ENCODE measurements at regions not wholly inside any gene's neighbourhood (a gene's known extent, or its start where the extent isn't known, plus 50 kb on each side); places are given as distances from the start of the nearest gene placed in this dataset.

DNA sequence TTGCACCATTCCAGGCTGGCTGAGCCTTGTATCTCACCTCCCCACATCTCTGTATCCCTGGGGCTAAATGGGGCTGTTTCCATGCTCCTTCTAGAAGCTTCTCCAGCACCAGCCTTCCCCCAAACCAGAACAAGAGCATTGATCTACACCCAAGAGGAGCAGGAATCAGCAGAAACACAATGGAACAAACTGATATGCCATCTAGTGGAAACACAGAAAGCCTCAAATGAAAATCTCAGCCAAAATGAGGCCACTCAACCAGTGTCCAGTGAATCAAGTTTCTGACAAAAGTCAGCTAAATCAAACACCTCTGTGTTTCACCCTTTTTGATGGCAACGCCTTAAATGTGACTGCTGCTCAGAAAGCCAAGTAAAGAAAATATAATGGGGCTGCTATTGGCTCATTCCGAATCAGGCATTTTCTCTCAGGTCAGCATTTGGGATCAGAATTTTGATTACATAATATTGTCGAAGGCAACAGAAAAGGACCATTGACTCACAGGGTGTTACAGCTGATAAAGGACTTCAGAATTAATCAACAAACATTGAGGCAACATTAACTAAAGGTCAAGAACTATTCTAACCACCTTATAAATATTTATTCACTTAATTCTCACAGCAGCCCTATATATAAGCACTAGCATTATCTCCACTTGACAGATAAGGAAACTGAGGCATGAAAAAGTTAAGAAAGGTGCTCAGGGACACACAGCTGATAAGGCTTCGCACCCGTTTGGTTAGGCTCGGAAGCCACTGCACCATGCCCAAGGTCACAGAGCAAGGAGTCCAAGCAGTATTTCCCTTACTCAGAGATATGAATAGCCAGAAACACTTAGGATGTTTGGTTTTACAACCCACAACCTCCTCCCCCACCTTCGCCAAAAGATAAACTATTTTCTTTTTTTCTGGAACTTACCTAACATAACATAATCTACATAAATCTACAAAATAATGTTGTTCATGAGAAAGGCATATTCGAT lies 85.8 kb upstream of the KCNJ15 start:
- Mint-ChIP-seq H3K4me1 (no peaks in the 10 kb centered on the region), H3K36me3 (ENCODE audit: low read depth) (no peaks in the 10 kb centered on the region), H3K9me3 (no peaks in the 10 kb centered on the region), H3K27me3 (no peaks in the 10 kb centered on the region), H3K4me3 (no peak overlapping the region), H3K27ac (no peak overlapping the region)
- CTCF ChIA-PET, result interaction anchor here (1.2 kb wide), 1 partner anchor 15 kb away, joined by 3 read pairs; no protein-coding TSS in a partner anchor
- no peak for DNase-seq
- TF ChIP-seq, protein P1, sequence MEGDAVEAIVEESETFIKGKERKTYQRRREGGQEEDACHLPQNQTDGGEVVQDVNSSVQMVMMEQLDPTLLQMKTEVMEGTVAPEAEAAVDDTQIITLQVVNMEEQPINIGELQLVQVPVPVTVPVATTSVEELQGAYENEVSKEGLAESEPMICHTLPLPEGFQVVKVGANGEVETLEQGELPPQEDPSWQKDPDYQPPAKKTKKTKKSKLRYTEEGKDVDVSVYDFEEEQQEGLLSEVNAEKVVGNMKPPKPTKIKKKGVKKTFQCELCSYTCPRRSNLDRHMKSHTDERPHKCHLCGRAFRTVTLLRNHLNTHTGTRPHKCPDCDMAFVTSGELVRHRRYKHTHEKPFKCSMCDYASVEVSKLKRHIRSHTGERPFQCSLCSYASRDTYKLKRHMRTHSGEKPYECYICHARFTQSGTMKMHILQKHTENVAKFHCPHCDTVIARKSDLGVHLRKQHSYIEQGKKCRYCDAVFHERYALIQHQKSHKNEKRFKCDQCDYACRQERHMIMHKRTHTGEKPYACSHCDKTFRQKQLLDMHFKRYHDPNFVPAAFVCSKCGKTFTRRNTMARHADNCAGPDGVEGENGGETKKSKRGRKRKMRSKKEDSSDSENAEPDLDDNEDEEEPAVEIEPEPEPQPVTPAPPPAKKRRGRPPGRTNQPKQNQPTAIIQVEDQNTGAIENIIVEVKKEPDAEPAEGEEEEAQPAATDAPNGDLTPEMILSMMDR (IDR thresholded peaks at IDR 0.05), result no peak
- no peak for ATAC-seq (ENCODE audit: low read depth)
- POLR2A ChIA-PET, result no interaction called here
- intact Hi-C loops (cut with micrococcal nuclease), result no loop called here

DNA sequence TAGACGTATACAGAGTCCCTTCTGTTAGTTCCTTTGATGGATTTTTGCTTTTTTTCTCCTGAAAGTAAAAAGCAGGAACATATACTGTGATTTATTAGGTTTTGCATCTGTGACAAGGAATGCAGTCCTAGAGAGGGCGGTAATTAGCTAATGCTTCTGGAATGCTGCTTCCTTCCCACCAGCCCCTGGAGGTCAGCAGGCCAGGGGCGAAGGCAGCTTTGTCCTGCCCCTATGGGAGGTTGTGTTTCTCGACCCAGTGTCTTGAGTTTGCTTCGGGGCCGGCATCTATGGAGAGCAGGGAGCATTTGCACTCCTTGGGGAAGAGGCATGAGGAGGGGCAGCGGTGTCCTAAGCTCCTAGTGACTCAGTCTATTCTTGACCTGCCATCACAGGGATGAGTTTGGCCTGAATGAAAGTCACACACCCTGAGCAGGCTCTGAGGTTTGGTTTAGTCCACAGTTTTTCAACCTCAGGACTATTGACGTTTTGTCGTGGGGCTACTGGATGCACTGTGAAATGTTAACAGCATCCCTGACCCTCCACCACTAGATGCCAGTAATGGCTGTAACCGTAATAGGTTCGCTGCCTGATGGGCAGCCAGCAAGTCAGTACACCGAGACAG lies 85.0 kb upstream of the KCNJ15 start:
- no peak for DNase-seq
- intact Hi-C loops (cut with micrococcal nuclease), result no loop called here

GRCh38 chr21:38173276-38174035 lies 83.3 kb upstream of the KCNJ15 start:
- Mint-ChIP-seq H3K4me3 (no peak overlapping the region), H3K9me3 (no peaks in the 10 kb centered on the region), H3K4me1 (no peaks in the 10 kb centered on the region), H3K36me3 (ENCODE audit: low read depth) (no peaks in the 10 kb centered on the region), H3K27me3 (no peaks in the 10 kb centered on the region), H3K27ac (no peak overlapping the region)
- intact Hi-C loops (cut with micrococcal nuclease), result no loop called here
- POLR2A ChIA-PET, result no interaction called here
- ATAC-seq (ENCODE audit: low read depth) (no peak), DNase-seq (no peak)
- CTCF ChIA-PET, result no interaction called here
- TF ChIP-seq, protein P1 (IDR thresholded peaks at IDR 0.05), result no peak

More for the DNA sequence above, 85.0 kb upstream of the KCNJ15 start:
- TF ChIP-seq, protein P1 (IDR thresholded peaks at IDR 0.05), result no peak
- no peak for ATAC-seq (ENCODE audit: low read depth)
- Mint-ChIP-seq H3K27me3 (no peaks in the 10 kb centered on the region), H3K9me3 (no peaks in the 10 kb centered on the region), H3K4me3 (no peak overlapping the region), H3K4me1 (no peaks in the 10 kb centered on the region), H3K36me3 (ENCODE audit: low read depth) (no peaks in the 10 kb centered on the region), H3K27ac (no peak overlapping the region)
- POLR2A ChIA-PET, result no interaction called here
- CTCF ChIA-PET, result interaction anchor here (1.2 kb wide), 1 partner anchor 16 kb away, joined by 3 read pairs; no protein-coding TSS in a partner anchor

- no peak for ATAC-seq (ENCODE audit: low read depth)
- POLR2A ChIA-PET, result no interaction called here
- Mint-ChIP-seq H3K27ac (no peak overlapping the region), H3K9me3 (no peaks in the 10 kb centered on the region), H3K4me1 (no peaks in the 10 kb centered on the region), H3K4me3 (no peak overlapping the region), H3K27me3 (no peaks in the 10 kb centered on the region), H3K36me3 (ENCODE audit: low read depth) (no peaks in the 10 kb centered on the region)
- DNase-seq, result no peak
- TF ChIP-seq, protein P1 (IDR thresholded peaks at IDR 0.05), result no peak
- CTCF ChIA-PET, result no interaction called here
- intact Hi-C loops (cut with micrococcal nuclease), result no loop called here
Observed at GRCh38 chr21:38175306-38175705, 81.5 kb upstream of the KCNJ15 start.

All from activated B cell treated with CpG ODN at 0.5 μM for 24 hours (primary cell).